HG03095 (cell line): ENCODE measurements at regions not wholly inside any gene's neighbourhood (a gene's known extent, or its start where the extent isn't known, plus 50 kb on each side); places are given as distances from the start of the nearest gene placed in this dataset.
A peak's percentile ranks its signal among the peaks of the same experiment; 100 is the strongest.
"Not testable (repeated sequence)": the region's sequence is repeated elsewhere in the genome, so short reads cannot be mapped to it uniquely, and the experiment has no call there.

Source experiments
- ATAC-seq: cut with Tn5 transposase; IDR thresholded peaks from one replicate; pipeline ENCODE4 v1.9.1; 2021; ENCODE audit warnings: moderate library complexity; ENCODE audit not compliant: unreplicated experiment

GRCh38 chr11:13134886-13135285 is 125.8 kb downstream of the RASSF10 start:
- no peak for ATAC-seq

GRCh38 chr11:13135385-13136271 is 126.5 kb downstream of the RASSF10 start:
- no peak for ATAC-seq

- no peak for ATAC-seq
These were observed 127.1 kb downstream of the RASSF10 start for GRCh38 chr11:13136272-13136596.

GRCh38 chr11:13137844-13138301 is 128.8 kb downstream of the RASSF10 start:
- ATAC-seq = no peak

GRCh38 chr11:13139085-13139484 is 130.0 kb downstream of the RASSF10 start:
- not testable (repeated sequence) for ATAC-seq

GRCh38 chr11:13140028-13140870 is 131.1 kb downstream of the RASSF10 start:
- ATAC-seq = peak; percentile 72

- no peak for ATAC-seq
These were observed 131.9 kb downstream of the RASSF10 start for GRCh38 chr11:13140873-13141655.

GRCh38 chr11:13141731-13142709 is 132.9 kb downstream of the RASSF10 start:
- ATAC-seq = no peak

- ATAC-seq = no peak
These were observed 133.9 kb upstream of the BMAL1 start for GRCh38 chr11:13143486-13144297.

- ATAC-seq = no peak
These were observed 132.1 kb upstream of the BMAL1 start for GRCh38 chr11:13145461-13145860.

- ATAC-seq = no peak
These were observed 127.6 kb upstream of the BMAL1 start for GRCh38 chr11:13149991-13150390.

- no peak for ATAC-seq
These were observed 127.1 kb upstream of the BMAL1 start for GRCh38 chr11:13150487-13150886.

GRCh38 chr11:13152264-13152663 is 125.3 kb upstream of the BMAL1 start:
- no peak for ATAC-seq

GRCh38 chr11:13152736-13153541 is 124.7 kb upstream of the BMAL1 start:
- ATAC-seq = no peak

GRCh38 chr11:13154374-13154773 is 123.2 kb upstream of the BMAL1 start:
- ATAC-seq = not testable (repeated sequence)

GRCh38 chr11:13160346-13160745 is 117.2 kb upstream of the BMAL1 start:
- no peak for ATAC-seq

GRCh38 chr11:13160806-13161205 is 116.8 kb upstream of the BMAL1 start:
- no peak for ATAC-seq

GRCh38 chr11:13163158-13163557 is 114.4 kb upstream of the BMAL1 start:
- ATAC-seq = no peak
